Ovary (tissue), 7 donors: ENCODE measurements at regions not wholly inside any gene's neighbourhood (a gene's known extent, or its start where the extent isn't known, plus 50 kb on each side); places are given as distances from the start of the nearest gene placed in this dataset.

Source experiments
- DNase-seq, 5 donors: peaks; one replicate each; pipeline ENCODE4 v3.0.0-alpha.2; 2019 to 2020
- H3K27ac ChIP-seq, 2 donors: fragments of 200-600 bp; one replicate each; pipeline versions ENCODE4 v1.5.1 to v1.8.0; 2019 to 2022
- H3K27me3 ChIP-seq: fragments of 200-600 bp; one replicate; pipeline ENCODE4 v1.8.0; 2022
- H3K36me3 ChIP-seq: fragments of 200-600 bp; sonication (generic); one replicate; pipeline ENCODE4 v1.5.1; 2019
- H3K4me1 ChIP-seq: one replicate; pipeline ENCODE4 v1.8.1; 2013; ENCODE audit warnings: mild to moderate bottlenecking, moderate library complexity; ENCODE audit not compliant: insufficient read depth
- H3K4me3 ChIP-seq: fragments of 200-600 bp; sonication (generic); one replicate; pipeline ENCODE4 v1.5.1; 2017
- H3K9me3 ChIP-seq, 2 donors: fragments of 200-600 bp in 1 of 2; sonication (generic) in 1 of 2; one replicate each; pipeline versions ENCODE4 v1.5.1 to v1.8.1; 2013 to 2019; ENCODE audit warnings: mild to moderate bottlenecking in 1 of 2, moderate library complexity in 1 of 2
- CTCF ChIP-seq, 3 donors: fragments of 450-650 bp in 2 of 3; fragments of 200-600 bp in 1 of 3; IDR thresholded peaks; one replicate each; pipeline versions ENCODE4 v1.5.1 to v1.8.0; 2016 to 2022; ENCODE audit warnings: antibody characterized with exemption in 3 of 3, mild to moderate bottlenecking in 1 of 3
- EP300 ChIP-seq: sonication (generic); formaldehyde crosslinking; IDR thresholded peaks from one replicate; pipeline ENCODE4 v1.6.1; 2017; ENCODE audit warnings: antibody characterized with exemption
- POLR2A ChIP-seq: fragments of 450-650 bp; IDR thresholded peaks from one replicate; pipeline ENCODE4 v1.6.1; 2017; ENCODE audit warnings: antibody characterized with exemption, mild to moderate bottlenecking, moderate library complexity
- WGBS, 3 donors: extraction: QIAGEN DNeasy Blood & Tissue Kit in 1 of 3; methylation state at CpG; one replicate each; pipeline versions ENCODE4 v1.1.5 to v1.1.7; 2013 to 2017; 5-methylcytosine and 5-hydroxymethylcytosine counted together
- intact Hi-C, 4 donors: fragments of 100-400 bp; cut with DNase I; formaldehyde crosslinking; loops; one replicate each; pipeline versions ENCODE4 v1.11.0 to v1.15.1; 2022 to 2023
- donor health status: DM: no; HTN: no; CAD: no; lungs with moderate emphysema.
- donor health status: DM: no; HTN: no; CAD: no.
- donor health status: Bipolar disorder and iron deficiency.
- donor health status: DM: no; HTN: no; CAD: no.
- donor health status: DM: yes; HTN: yes; CAD: no.

- Histone ChIP-seq H3K4me1 (no peaks in the 10 kb centered on the region), H3K27ac (no peak overlapping the region), H3K9me3 (no peaks in the 10 kb centered on the region), H3K27me3 (no peaks in the 10 kb centered on the region), H3K36me3 (no peaks in the 10 kb centered on the region), H3K4me3 (no peak overlapping the region)
- TF ChIP-seq POLR2A, result no peak
- TF ChIP-seq EP300, result no peak
- no peak for TF ChIP-seq CTCF (IDR thresholded peaks at IDR 0.05)
- intact Hi-C loops, result no loop called here
- 89 to 100% (median 100%) methylated on average over 1 of the region's 1 CpG for WGBS, 3 donors
- DNase-seq, result no peak
These were observed 298.8 kb downstream of the RPRM start for GRCh38 chr2:153179808-153180207.

GRCh38 chr2:153169609-153170008 is 309.0 kb downstream of the RPRM start:
- Histone ChIP-seq H3K4me3 (no peak overlapping the region), H3K27ac (no peak overlapping the region), H3K36me3 (no peaks in the 10 kb centered on the region), H3K4me1 (peaks cover 2% of the 10 kb centered on the region), H3K9me3 (no peaks in the 10 kb centered on the region), H3K27me3 (no peaks in the 10 kb centered on the region)
- no peak for TF ChIP-seq POLR2A
- TF ChIP-seq EP300, result no peak
- TF ChIP-seq CTCF (IDR thresholded peaks at IDR 0.05), result no peak
- DNase-seq, result no peak
- intact Hi-C loops, result loop anchor here in 1 of 4 donors (10.0 kb wide), 1 partner anchor 305 kb away; the partner anchor contains the start of gene RPRM

GRCh38 chr2:153165021-153165420 is 313.5 kb downstream of the RPRM start:
- no peaks in the 10 kb centered on the region for H3K27me3 ChIP-seq
- no peak for DNase-seq
- no peak overlapping the region for H3K4me3 ChIP-seq
- no peak overlapping the region for H3K27ac ChIP-seq
- TF ChIP-seq EP300 (no peak), POLR2A (no peak), CTCF (IDR thresholded peaks at IDR 0.05) (no peak)
- H3K9me3 ChIP-seq, result no peaks in the 10 kb centered on the region
- H3K4me1 ChIP-seq, result peaks cover 2% of the 10 kb centered on the region
- no peaks in the 10 kb centered on the region for H3K36me3 ChIP-seq
- intact Hi-C loops, result loop anchor here in 1 of 4 donors (10.0 kb wide), 1 partner anchor 310 kb away; the partner anchor contains the start of gene RPRM

- H3K4me1 ChIP-seq, result no peaks in the 10 kb centered on the region
- 79 to 87% (median 83%) methylated on average over 2 of the region's 2 CpGs for WGBS, 3 donors
- no peaks in the 10 kb centered on the region for H3K36me3 ChIP-seq
- intact Hi-C loops, result loop anchor here in 1 of 4 donors (10.0 kb wide), 1 partner anchor 312 kb away; the partner anchor contains the start of gene RPRM
- no peak for DNase-seq
- no peak for TF ChIP-seq POLR2A
- H3K27ac ChIP-seq, result no peak overlapping the region
- H3K4me3 ChIP-seq, result no peak overlapping the region
- no peaks in the 10 kb centered on the region for H3K9me3 ChIP-seq
- no peaks in the 10 kb centered on the region for H3K27me3 ChIP-seq
These were observed 315.5 kb downstream of the RPRM start for GRCh38 chr2:153163055-153163454.

- intact Hi-C loops, result no loop called here
- TF ChIP-seq EP300 (no peak), CTCF (IDR thresholded peaks at IDR 0.05) (no peak), POLR2A (no peak)
- no peaks in the 10 kb centered on the region for H3K4me1 ChIP-seq
- H3K36me3 ChIP-seq, result no peaks in the 10 kb centered on the region
- no peak overlapping the region for H3K27ac ChIP-seq
- whole genome bisulfite sequencing, 3 donors, result 73 to 81% (median 75%) methylated on average over 2 of the region's 2 CpGs
- H3K27me3 ChIP-seq, result no peaks in the 10 kb centered on the region
- DNase-seq, result no peak
- H3K9me3 ChIP-seq, result no peaks in the 10 kb centered on the region
- H3K4me3 ChIP-seq, result no peak overlapping the region
These were observed 321.8 kb downstream of the RPRM start for GRCh38 chr2:153156743-153157142.
